Skeletal muscle cell (primary cell): ENCODE measurements at regions not wholly inside any gene's neighbourhood (a gene's known extent, or its start where the extent isn't known, plus 50 kb on each side); places are given as distances from the start of the nearest gene placed in this dataset.

Source experiments
- DNase-seq: peaks from one replicate; pipeline ENCODE4 v3.0.0-alpha.2; 2010; ENCODE audit warnings: low read depth
- H3K4me3 ChIP-seq: 2 replicates; pipeline ENCODE4 v1.5.1; 2011; ENCODE audit warnings: low read depth, mild to moderate bottlenecking, control low read depth, low read length, moderate library complexity

DNA sequence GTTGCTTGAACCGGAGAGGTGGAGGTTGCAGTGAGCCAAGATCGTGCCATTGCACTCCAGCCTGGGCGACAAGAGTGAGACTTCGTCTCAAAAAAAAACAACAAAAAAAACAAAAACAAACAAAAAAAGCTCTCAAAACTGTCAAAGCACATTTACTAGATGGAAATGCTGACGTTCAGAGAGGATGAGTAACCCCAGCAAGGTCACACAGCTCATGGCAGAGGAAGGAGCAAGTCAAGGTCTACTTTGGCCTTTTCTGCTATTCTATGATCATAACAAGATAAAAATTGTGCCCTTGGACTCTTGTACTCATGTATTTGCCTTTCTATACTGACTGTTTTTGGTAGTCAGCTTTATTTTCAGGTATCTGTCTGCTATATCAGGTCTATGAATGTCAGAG lies 109.5 kb downstream of the ARL6IP6 start:
- no peak overlapping the region for H3K4me3 ChIP-seq
- DNase-seq: no peak

DNA sequence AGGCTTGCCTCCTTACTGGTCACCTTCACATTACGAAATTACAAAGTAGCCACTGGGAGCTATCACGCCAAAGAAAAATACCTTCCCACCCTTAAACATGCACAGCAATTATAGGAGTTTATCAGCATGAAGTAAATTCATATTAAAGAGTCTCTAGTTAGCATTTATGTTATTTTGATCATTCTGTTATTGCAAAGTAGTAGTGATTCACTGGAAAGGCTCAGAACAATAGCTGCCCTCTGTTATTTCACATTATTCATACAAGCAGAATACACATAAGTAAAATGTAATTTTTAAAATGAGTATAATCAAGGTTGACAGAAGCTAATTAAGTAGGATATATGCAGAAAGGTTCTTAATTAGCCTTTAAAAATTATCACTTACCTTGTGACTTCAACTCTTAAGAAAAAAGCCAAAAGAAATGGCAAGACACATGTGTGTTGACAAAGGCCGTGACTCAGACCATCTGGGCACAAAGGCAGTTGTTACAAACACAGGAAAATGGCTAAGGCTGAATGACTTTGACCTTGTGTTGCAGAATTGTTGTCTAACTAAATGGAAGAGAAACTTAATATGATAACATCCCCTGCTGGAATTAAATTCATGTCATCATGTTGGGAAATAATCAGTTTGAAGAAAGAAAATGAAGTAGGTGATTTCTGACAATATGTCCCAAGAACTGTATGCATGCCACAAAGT lies 108.3 kb downstream of the ARL6IP6 start:
- no peak for DNase-seq
- no peak overlapping the region for H3K4me3 ChIP-seq

DNA sequence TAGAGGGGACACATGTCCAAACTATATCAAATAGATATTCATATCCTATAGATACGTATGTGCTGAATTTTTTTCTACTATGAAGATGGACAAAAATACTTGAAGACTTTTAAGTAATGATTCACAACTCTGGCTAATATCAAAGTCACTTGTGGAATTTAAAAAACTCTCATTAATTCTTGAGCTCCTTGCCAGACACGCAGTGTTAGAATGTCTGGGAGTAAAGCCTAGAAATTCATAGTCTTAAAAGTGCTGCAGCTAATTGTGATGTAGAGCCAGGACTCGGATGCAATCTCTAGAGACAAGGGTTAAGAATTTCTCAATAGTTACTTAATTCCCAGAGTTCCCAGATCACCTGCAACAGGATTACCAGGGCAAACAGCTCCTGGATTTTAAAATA lies 107.4 kb downstream of the ARL6IP6 start:
- DNase-seq: no peak
- H3K4me3 ChIP-seq: no peak overlapping the region

DNA sequence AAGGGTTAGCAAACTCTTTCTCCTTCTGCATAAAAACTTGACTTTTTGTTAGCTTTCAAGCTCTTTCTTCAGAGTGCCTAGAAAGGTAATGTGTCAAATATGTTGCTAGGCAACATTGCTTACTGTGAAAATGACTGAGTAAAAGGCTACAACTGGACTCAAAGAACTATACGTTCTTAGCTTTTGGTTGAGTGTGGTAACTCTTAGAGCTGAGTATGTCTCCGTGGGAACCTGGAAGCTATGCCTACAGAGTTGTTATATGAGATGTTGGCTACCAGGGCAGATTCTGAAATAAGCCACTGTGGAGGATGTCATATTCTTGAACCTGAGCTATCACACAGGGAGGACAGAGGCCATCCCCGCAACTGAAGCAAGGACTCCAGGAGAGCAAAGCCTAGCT lies 105.5 kb downstream of the ARL6IP6 start:
- no peak overlapping the region for H3K4me3 ChIP-seq
- no peak for DNase-seq

DNA sequence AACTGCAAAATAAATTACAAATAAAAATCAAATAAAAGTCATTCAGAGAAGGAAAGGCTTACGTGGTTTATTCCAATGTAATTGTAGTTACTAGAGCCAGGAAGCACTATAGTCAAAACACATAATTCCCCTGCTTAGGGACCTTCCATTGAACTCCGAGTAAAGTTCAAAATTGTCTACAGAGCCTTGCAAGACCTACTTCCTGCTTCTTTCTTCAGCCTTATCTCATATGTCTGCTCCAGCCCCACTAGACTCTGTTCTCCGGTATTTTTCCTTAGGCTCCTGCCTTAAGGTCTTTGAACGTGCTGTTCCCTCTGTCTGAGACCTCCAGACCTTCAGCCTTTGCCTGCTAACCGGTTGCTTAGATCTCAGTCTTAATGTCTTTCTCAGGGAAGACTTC lies 104.3 kb downstream of the ARL6IP6 start:
- DNase-seq: no peak
- no peak overlapping the region for H3K4me3 ChIP-seq

DNA sequence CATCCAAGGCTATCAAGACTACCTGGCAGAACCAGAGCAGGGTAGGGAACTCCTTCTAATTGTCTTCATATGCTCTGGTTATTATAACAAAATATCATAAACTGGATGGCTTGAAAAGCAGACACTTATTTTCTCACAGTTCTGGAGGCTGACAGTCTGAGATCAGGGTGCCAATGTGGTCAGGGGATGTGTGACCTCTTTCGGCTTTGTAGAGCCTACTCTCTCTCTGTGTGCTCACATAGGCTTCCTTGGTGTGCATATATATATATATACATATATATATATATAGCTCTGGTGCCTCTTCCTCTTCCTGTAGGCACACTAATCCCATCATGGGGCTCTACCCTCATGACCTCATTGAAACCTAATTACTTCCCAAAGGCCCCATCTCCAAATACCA lies 101.6 kb downstream of the ARL6IP6 start:
- no peak for DNase-seq
- H3K4me3 ChIP-seq: no peak overlapping the region

DNA sequence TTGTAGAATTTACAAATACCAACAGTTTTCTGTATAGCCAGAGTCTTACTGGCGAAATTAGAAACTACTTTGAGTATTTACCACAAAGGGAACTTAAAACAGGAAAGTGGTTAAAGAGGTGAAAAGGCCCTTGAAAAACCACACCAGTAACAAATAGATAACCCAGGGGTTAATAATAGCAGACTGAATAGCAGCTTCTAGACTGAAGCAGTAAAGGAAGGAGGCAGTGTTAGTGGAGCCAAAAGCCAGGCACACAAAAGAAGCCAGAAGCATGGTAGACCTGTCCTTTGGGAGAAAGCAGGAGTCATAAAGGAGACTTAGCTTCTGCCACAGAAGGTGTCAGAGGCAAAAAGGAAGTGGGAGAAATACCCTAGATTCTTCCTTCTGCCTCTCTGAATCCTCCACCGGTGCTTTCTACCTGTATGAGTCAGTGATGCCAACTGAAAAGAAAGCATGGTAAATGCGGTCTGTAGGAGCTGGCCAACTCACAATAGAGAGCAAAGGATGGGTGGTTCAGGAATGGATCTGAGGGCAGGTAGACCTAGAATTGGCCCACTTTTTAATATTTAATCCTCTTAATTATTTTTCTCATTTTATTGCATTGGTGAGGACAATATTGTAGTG lies 97.3 kb downstream of the ARL6IP6 start:
- H3K4me3 ChIP-seq: no peak overlapping the region
- no peak for DNase-seq

DNA sequence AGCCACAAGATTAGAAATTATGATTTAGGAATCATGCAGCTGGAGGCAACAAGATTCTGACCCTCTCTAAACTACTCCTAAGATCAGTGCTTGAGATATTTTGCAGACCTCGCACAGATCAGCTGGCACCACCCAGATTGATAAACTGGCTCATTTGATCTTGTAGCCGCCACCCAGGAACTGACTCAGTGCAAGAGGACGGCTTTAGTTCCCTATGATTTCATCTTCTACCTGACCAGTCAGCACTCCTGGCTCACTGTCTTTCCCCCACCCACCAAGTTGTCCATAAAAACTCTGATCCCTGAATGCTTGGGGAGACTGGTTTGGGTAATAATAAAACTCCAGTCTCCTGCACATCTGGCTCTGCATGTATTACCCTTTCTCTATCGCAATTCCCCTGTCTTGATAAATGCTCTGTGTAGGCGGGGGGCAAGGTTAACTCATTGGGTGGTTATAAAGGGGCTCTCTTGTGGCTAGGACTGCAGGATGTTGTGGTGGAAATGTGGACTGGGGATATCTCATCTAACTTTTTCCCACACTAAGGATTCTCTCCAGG lies 96.1 kb downstream of the ARL6IP6 start:
- H3K4me3 ChIP-seq: no peak overlapping the region
- DNase-seq: no peak

DNA sequence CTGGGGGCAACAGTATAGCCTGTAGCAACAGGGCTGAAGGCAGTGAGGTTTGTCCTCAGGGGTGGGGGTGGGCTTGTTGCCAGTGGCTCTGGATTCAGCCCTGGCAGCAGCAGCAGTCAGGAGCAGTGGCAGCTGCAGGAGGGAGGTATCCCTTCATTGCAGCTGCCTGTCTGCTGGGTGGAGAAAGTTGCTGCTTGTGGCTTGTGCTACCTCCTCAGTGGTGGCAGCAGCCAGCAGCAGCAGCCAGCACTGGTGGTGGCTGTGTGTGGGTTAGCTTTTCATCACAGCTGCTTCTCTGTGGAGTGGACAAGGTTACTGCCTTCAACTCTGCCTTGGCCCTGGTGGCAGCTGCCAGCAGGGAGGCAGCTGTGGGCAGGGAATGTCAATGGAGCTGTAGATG lies 94.9 kb downstream of the ARL6IP6 start:
- H3K4me3 ChIP-seq: no peak overlapping the region
- DNase-seq: no peak
